GM18519 (cell line): ENCODE measurements at regions not wholly inside any gene's neighbourhood (a gene's known extent, or its start where the extent isn't known, plus 50 kb on each side); places are given as distances from the start of the nearest gene placed in this dataset.

Source experiments
- ATAC-seq: cut with Tn5 transposase; IDR thresholded peaks from one replicate; pipeline ENCODE4 v1.9.1; 2021; ENCODE audit warnings: mild to moderate bottlenecking, moderate library complexity; ENCODE audit not compliant: unreplicated experiment, low FRiP score

GRCh38 chr3:7793786-7794185, 707.8 kb upstream of the LMCD1 start:
- ATAC-seq = no peak

DNA sequence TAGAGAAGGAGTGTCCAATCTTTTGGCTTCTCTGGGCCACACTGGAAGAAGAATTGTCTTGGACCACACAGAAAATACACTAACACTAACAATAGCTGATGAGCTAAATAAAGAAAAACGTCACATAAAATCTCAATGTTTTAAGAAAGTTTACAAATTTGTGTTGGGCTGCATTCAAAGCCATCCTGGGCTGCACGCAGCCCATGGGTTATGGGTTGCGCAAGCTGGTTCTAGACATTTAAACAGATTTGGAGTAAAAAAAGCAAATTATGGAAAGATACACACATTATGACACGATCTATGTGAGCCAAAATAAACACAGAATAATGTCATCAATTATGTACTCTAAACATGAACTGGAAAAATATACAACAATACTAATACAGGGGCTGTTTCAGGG, 703.3 kb upstream of the LMCD1 start:
- ATAC-seq = no peak

DNA sequence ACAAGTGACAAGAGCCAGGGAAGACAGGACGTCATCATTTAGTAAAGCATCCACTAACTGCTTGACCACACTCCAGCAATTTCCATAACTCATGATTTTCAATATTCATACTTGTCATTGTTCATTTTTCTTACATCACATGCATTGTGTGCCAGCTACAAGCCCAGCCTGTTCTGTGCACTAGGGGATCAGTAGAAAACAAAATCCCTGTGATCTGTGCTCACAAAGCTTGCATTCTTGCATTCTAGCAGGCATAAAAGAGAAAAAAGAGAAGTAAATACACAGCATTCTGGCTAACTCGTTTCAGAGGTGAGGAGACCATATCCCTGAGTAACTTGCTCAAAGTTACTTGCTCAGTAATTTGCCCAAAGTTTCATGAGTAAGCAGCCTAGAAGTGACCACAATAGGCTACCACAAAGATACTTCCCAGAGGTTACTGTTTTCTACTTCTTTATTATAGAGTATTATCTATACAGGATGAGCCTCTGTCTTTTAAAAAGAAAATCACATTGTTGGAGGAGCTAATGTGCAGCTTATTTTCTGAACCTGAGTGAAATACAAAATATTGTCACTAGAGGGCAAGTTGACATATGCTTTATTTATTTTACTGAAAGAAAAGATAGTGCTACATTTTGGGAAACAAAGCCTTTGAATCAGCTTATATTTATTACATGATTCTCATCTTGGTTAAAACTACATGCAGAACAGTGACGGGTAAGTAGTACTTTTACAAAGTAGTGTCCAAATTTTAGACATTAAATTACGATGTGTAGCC, 701.4 kb upstream of the LMCD1 start:
- no peak for ATAC-seq

DNA sequence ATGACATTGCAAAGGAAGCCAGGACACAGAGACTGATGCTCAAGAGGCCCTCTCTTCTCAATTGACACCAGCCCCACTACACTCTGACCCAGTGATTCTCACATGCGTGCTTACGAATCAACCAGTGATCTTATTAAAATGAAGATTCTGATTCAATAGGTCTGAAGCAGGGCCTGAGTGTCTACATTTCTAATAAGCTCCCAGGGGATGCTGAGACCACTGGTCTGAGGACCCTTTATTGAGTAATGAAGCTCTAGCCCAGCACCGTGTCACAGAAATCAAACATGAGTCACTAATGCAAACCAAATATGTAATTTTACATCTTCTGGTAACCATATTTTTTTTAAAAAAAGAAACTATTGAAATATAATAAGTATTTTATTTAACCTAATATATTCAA, 689.1 kb upstream of the LMCD1 start:
- no peak for ATAC-seq

GRCh38 chr3:7813365-7813764, 688.3 kb upstream of the LMCD1 start:
- no peak for ATAC-seq

GRCh38 chr3:7817239-7817638, 684.4 kb upstream of the LMCD1 start:
- no peak for ATAC-seq

GRCh38 chr3:7820969-7821368, 680.7 kb upstream of the LMCD1 start:
- ATAC-seq = no peak

DNA sequence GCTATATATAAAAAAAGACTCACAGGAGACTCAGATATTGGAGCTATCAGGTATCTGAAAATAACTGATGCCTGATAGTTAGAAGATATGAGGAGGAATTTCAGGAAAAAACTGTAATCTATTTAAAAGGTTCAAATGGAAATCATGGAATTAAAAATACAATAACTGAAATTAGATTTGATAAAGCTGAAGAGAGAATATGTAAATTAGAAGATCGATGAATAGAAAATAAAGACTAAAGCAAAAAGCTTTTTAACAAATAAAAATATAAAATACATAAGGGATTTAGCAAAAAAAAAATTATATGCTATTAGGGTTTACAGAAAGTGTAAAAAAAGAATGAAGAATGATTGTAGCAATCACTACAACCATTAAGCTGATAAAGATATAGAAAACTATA, 679.8 kb upstream of the LMCD1 start:
- ATAC-seq = no peak

DNA sequence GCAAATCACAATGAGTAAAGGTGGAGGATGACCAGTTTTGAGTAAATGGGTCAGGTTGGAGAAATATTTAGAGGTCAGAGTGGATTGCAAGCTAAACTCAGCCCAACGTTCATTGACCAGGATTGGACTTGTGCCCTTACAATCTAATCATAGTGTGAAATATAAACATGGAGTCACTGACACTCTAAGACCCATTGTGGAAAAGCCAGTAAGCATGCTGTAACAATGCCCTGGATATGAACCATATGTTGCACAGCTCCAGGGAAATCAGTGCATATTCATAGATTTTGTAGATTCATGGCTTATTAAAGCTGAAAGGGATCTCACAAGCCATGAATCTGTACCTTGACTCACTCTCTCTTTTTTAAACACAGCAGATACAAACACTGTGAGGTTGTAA, 660.2 kb upstream of the LMCD1 start:
- ATAC-seq = no peak

- no peak for ATAC-seq
Measured at GRCh38 chr3:7843441-7843840, 658.2 kb upstream of the LMCD1 start.

DNA sequence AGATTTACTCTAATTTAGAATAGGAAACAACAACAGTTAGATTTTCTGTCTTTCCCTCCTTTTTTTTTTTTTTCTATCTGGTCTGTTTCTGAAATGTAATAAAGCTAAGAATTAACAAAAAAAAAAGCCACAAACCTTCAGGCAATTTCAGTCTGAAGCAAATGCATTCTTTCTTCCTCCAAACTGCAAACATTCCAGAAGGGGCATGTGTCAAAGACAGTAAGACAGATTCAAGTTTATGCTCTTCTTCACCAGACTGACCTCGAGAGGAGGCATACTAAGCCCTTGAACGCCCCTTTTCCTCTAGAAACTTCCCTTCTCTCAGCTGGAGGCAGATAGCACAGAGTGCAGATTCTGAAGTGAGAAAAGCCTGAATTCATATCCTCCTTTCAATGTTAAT, 654.6 kb upstream of the LMCD1 start:
- ATAC-seq = no peak

GRCh38 chr3:7847521-7847920, 654.1 kb upstream of the LMCD1 start:
- no peak for ATAC-seq

- ATAC-seq = no peak
Measured at GRCh38 chr3:7854266-7854665, 647.4 kb upstream of the LMCD1 start.

DNA sequence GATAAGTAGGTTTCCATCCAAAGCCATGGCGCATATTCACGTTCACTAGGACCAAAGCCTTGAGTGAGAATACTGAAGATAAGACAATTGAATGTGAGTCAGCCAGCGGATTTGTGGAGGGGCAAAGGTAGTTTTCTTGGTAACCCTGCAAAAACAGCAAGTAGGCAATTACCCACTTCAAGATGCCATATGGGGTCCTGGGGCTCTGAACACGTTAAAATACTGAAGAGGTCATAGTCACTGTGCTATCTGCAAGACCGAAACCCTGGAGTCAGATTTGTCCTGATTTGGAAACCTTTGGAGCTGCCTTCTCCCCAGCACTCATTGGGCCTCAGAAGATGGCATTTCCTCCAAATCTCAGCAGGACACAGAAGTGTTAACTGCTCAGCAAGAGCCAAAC, 646.9 kb upstream of the LMCD1 start:
- ATAC-seq = no peak

DNA sequence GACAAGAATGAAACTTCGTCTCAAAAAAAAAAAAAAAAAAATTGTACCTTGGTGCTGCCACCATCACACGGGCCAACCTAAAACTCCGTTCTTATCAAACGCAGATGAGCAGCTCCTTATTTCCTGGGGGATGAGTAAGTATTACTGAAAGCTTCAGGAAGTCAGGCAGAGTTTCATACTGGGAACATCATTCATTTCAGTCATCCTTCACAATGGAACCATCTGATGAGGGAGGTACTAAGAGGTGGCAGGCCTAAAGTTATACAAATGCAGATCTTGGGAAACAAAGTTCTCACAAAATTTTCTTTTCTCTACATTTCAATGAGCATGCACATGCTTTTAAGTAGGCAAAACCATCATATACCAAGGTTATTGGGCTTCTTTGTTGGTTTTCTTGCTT, 636.0 kb upstream of the LMCD1 start:
- ATAC-seq = no peak

DNA sequence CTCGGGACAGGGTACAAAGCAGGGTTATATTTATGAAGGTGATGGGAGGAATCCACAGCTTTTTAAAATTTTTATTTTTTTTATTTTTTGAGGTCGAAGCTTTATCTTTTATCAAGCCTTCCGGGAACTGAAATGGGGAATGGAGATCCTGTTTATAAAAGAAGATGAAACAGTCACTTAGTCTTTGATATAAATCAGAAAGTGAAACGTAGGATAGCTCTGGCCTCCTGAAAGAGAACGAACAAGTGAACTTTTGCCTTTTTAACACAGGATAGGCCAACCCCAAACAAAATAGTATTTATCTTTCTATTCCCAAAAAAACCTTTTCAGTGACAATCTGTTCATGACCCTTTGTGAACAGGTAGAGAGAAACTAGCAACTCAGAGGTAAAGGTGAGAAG, 634.0 kb upstream of the LMCD1 start:
- no peak for ATAC-seq

- ATAC-seq = no peak
Measured at GRCh38 chr3:7871003-7871560, 630.5 kb upstream of the LMCD1 start.

DNA sequence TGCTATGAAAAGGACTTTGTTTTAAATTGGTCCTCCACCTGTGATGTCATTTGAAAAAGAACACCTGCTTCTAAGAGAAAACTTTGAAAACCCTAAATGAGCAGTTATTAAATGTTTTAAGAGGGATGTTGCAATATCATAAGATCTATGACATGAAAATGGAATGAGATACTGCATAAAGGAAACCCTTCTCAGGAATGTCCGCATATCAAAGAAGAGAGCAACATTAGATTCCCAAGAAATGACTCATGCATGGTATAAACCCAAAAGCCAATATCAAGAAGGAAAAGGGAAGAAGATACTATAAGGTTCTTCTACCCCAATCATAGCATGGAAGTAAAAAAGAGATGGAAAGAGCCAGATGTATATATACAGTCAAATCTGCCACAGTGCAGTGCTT, 627.5 kb upstream of the LMCD1 start:
- ATAC-seq = no peak

DNA sequence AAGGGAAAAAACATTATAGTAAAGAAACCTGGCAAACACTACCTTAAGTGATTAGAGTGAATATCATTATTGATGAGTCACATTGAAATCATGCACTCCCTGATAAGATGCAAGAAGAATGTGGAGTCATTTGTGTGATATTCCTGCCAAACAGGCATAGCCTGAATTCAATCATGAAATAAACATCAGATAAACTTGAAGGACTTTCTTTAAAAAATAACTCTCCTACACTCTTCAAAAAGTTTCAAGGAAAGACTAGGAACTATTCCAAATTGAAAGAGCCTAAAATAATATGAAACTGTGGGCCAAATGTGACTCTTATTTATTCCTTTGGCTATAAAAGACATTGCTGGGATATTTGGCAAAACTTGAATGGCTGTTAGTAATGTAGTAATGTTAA, 625.7 kb upstream of the LMCD1 start:
- ATAC-seq = no peak

DNA sequence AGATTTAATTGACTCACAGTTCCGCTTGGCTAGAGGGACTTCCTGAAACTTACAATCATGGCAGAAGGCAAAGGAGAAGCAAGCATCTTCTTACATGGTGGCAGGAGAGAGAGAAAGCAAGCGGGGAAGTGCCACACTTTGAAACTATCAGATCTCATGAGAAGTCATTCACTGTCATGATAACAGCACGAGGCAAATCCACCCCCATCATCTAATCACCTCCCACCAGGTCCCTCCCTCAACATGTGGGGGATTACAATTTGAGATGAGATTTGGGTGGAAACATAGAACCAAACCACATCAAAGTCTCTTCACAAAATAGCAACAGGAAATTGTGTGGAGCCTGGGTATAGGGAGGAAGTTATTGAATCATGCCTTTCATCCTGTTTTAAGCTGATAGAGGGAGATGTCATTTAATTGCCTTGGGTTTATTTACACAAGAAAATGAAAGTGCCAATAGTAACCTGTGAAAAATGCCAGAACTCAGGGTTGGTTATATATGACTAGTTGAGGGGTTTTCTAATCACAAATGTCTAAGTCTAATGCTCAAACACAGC, 624.8 kb upstream of the LMCD1 start:
- no peak for ATAC-seq

- ATAC-seq = no peak
Measured at GRCh38 chr3:7877312-7877711, 624.3 kb upstream of the LMCD1 start.

GRCh38 chr3:7879572-7879971, 622.1 kb upstream of the LMCD1 start:
- ATAC-seq = no peak
